ENCODE measurements at regions not wholly inside any gene's neighbourhood (a gene's known extent, or its start where the extent isn't known, plus 50 kb on each side); places are given as distances from the start of the nearest gene placed in this dataset.

DNA sequence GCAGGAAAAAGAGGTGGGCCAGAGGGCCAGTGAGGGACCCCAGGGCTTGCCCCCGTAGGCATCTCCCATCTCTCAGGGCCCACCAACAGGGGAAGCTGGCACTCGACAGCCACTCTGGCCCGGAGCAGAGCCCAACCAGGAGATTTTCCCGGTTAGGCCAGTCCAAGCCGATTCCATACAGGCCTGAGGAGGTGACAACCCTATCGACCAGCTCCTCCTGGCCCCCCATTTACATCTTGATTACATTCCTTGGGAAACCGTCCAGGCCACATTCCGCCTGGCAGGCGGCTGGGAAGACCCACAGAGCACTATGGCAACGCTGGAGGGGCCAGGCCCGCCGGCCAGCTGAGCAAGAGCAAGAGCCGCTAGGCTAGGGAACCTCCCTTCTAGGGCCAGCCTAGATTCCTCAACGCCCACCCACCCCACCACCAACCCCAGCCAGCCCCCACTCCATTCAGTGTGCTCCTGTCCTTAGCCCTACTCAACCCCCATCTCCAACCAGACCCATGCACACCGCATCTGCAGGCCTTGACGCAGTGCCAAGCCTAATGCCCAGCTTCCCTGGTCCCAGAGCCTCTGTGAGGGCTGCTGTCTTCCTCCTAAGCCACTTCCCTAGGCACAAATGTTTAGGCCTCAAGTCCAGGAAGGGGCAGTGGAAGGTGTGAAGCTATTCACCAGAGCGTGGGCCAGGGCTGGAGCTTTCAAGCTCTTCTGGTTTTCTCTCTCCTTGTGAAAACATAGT, 161.2 kb downstream of the EFNB1 start:
- TF ChIP-seq EZH2 (optimal IDR thresholded peaks at IDR 0.05; ENCODE audit: low read depth, low read length) (no peak), EZH2phosphoT487 (IDR thresholded peaks at IDR 0.05; ENCODE audit: low read length) (no peak)
- TF ChIP-seq, protein P1, sequence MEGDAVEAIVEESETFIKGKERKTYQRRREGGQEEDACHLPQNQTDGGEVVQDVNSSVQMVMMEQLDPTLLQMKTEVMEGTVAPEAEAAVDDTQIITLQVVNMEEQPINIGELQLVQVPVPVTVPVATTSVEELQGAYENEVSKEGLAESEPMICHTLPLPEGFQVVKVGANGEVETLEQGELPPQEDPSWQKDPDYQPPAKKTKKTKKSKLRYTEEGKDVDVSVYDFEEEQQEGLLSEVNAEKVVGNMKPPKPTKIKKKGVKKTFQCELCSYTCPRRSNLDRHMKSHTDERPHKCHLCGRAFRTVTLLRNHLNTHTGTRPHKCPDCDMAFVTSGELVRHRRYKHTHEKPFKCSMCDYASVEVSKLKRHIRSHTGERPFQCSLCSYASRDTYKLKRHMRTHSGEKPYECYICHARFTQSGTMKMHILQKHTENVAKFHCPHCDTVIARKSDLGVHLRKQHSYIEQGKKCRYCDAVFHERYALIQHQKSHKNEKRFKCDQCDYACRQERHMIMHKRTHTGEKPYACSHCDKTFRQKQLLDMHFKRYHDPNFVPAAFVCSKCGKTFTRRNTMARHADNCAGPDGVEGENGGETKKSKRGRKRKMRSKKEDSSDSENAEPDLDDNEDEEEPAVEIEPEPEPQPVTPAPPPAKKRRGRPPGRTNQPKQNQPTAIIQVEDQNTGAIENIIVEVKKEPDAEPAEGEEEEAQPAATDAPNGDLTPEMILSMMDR (IDR thresholded peaks at IDR 0.05; ENCODE audit: low read length), result no peak

All from MM.1S (cell line).